ENCODE measurements at regions not wholly inside any gene's neighbourhood (a gene's known extent, or its start where the extent isn't known, plus 50 kb on each side); places are given as distances from the start of the nearest gene placed in this dataset.

- TF ChIP-seq CHD7 (IDR thresholded peaks at IDR 0.05; ENCODE audit: insufficient replicate concordance, low read length) (no peak), JUN (IDR thresholded peaks at IDR 0.05; ENCODE audit: low read depth, low read length) (no peak), FOSL1 (IDR thresholded peaks at IDR 0.05; ENCODE audit: insufficient read depth, low read depth, low read length) (no peak), CTBP2 (IDR thresholded peaks at IDR 0.05; ENCODE audit: borderline replicate concordance, insufficient read depth, insufficient read length, low read length) (no peak), BACH1 (IDR thresholded peaks at IDR 0.05; ENCODE audit: low read length) (no peak), GABPA (IDR thresholded peaks at IDR 0.05; ENCODE audit: borderline replicate concordance, insufficient read depth, low read length) (no peak), TBP (IDR thresholded peaks at IDR 0.05; ENCODE audit: low read depth, low read length) (no peak), JUND (IDR thresholded peaks at IDR 0.05; ENCODE audit: low read length) (no peak), ZNF274 (IDR thresholded peaks at IDR 0.05; ENCODE audit: borderline replicate concordance, extremely low read depth, low read length) (no peak), KDM4A (IDR thresholded peaks at IDR 0.05; ENCODE audit: low read depth, low read length, severe bottlenecking) (no peak), CBX5 (IDR thresholded peaks at IDR 0.05; ENCODE audit: low read depth, low read length) (no peak)
- TF ChIP-seq, protein P1, sequence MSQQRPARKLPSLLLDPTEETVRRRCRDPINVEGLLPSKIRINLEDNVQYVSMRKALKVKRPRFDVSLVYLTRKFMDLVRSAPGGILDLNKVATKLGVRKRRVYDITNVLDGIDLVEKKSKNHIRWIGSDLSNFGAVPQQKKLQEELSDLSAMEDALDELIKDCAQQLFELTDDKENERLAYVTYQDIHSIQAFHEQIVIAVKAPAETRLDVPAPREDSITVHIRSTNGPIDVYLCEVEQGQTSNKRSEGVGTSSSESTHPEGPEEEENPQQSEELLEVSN (IDR thresholded peaks at IDR 0.05), result no peak
Observed at GRCh38 chr5:97580746-97581145, 397.7 kb upstream of the RIOK2 start (continued).

Data from H1 (cell line).